Hindlimb muscle (tissue), 1 donor: ENCODE measurements at regions not wholly inside any gene's neighbourhood (a gene's known extent, or its start where the extent isn't known, plus 50 kb on each side); places are given as distances from the start of the nearest gene placed in this dataset.
"Not testable (repeated sequence)": the region's sequence is repeated elsewhere in the genome, so short reads cannot be mapped to it uniquely, and the experiment has no call there.

Experiments used
- DNase-seq: peaks from one replicate; pipeline ENCODE4 v3.0.0-alpha.2; 2013

DNA sequence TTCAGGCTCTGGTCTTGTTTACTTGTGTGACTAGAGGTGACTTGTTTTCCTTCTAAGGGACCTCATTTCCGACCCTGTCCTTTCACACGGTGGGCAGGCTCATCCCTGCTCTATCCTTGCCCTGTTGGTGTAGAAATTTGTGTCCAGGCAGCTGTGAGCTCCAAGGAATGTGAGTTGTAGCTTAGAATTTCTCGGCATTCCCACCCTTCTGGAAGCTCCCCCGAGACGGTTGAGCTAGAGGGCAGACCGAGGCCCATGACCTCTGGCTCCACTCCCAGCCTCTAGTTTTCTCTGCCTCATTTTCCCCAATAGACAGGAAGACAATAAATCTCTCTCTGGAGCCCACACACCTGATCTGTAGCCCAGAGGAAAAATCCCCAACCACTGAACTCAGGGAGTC, 100.9 kb downstream of the NAV1 start:
- DNase-seq, result no peak

DNA sequence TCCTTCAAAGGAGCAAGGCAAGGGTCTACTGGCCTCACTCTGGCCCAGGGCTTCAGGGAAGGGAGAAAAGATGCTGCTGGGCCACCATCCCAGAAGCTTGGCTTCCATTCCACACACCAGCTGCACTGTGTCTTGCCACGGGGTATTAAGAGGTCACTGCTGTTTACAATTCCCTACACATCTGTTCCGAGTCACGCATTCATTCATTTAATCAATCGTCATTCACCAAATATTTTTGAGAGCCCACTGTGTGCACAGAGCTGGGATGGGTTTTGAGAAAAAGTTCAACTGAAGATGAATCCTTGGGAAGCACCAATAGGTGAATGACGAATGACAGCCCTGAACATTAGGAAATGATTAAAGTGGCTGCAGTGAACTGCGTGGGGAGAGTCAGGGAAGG, 101.7 kb downstream of the NAV1 start:
- DNase-seq, result peak; percentile 55

DNA sequence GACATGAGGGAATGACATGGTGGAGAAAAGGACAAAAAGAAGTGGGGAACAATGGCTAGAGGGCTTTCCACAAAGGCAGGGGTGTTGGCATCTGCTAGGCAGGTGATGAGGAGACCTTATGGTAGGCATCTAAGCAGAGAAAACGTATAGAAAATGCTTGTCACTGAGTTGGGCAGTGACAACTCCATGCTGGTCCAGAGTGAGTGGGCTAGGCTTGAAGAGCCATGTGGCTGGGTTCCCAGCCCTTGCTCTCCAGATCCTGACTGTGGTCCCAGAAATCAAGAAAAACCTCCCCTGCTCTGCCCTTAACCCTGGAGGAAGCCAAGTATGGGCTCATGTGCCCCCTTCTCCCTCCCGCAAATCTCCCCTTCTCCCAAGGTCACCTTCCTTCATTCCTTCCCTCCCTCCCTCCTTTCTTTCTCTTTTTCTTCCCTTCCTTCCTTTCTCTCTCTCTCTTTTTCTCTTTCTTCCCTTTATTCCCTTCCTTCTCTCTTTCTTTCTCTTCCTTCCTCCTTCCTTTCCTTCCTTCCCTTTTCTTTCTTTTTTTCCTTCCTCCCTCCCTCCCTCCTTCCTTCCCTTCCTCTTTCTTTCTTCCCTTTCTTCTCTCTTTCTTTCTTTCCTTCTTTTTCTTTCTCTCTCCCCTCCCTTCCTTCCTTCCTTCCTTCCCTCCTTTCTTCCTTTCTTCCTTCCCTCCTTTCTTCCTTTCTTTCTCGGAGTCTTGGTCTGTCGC, 102.8 kb downstream of the NAV1 start:
- DNase-seq, result no peak

DNA sequence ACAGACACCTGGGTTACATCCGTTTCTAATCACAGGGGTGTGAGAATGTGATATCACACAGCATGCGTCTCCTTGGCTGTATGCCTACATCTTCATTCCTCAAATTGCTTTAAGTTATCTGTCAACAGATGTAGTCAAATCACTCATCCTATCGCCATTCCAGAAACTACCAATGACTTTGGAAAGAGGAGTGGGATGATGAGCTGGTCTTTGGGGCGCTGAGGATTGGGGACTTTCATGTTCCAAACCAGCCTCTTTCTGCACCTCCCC, 104.8 kb downstream of the NAV1 start:
- DNase-seq, result no peak

DNA sequence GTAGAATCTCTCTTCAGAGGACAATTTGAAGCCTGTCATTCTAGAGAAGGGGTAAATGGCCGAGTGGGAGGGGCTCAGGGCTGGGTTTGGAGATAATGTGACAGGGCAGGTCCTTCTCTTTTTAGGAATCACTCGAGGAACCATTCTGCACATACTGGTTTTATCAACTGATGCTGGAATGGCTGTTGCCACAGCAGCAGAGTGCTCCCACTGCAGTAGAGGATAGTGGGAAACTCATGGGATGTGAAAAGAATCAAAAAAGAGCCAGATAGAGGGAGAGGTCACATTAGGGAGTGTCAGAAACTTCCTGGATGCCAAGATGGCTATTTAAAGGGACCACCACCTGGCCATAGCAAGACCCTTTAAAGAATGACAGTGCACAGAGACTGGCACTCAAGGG, 105.3 kb downstream of the NAV1 start:
- DNase-seq, result no peak

DNA sequence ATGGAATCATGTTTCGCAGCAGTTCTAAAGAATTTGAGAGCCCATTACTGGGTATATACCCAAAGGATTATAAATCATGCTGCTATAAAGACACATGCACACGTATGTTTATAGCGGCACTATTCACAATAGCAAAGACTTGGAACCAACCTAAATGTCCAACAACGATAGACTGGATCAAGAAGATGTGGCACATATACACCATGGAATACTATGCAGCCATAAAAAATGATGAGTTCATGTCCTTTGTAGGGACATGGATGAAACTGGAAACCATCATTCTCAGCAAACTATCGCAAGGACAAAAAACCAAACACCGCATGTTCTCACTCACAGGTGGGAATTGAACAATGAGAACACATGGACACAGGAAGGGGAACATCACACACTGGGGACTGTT, 106.1 kb downstream of the NAV1 start:
- DNase-seq, result not testable (repeated sequence)

DNA sequence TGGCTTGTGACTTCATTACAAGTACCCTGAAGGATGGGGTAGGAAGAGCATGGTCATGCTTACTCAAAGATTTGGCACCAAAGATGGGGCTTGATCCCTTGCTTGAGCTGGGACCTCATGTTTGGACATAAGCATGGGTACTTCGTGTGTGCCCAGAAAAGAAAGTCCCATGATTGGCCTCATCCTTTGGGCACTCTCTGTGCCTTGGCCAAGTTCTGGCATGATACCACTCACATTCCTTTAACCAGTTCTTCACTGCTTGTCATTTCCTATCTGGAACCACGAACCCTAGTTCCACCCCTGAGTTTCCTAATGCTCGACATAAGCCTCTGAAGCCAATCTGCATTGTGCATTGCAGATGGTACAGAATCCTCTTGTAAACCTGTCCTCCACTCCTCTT, 107.0 kb downstream of the NAV1 start:
- DNase-seq, result no peak

DNA sequence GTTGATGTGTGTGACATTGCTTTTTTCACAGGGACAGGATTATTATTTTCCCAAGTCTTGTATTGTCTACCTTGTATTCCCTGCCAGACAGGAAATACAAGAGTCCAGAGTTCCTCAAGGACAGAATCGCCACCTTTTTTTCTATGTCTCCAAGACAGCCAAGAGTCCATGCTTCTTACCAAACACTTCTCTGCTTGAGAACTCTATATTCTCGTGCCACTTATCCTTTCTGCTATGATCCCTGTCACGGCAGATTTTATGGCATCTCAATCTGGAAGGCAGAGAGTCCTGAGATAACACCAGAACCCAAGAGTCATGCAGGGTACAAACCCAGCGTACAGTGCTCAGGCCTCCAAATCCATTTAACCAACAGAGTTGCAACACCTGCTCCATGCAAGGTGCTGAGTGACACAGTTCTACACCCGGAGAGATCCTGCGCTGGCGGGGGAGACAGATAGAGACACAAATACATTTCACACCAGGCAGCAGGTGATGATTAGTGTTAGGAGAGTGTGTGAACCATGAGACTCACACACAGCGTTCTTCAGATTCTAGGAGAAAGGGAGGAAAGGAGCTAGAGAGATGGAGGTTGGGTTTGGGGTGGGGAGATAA, 107.6 kb downstream of the NAV1 start:
- no peak for DNase-seq

DNA sequence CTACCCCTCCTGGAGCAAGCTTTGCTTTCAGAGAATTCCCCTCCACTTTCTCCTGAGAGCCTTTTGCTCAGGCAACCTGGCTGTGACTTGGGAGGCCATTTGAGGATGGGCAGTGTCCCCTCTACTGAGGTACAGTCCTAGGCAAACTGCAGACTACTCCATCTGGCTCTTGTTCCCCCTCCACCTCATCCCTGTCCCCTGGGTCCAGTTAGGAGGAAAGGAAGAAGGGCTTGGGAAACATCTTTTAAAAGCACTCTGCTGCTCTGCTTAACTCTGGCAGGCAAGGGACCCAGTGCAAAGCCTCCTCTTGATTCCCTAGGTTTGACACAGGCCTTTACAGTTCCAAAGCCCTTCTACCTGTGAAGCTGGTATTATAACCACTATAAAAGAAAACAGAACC, 108.2 kb downstream of the NAV1 start:
- no peak for DNase-seq

DNA sequence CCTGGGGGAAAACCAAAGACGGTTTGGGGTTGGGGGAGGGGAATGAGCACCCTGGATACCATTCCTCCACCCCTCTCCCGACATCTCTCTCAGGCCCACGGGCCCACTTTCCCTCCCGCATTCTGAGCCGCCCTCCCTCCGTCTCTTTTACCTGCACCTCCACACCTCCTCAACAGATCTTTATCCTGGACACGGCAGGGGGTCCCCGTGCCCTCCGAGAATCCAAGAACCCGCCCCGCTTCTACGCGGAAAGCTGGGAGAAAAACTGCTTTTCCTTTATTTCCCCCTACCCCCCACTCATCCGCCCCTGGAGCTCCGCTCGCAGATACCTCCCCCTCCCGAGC, 108.8 kb downstream of the NAV1 start:
- no peak for DNase-seq

DNA sequence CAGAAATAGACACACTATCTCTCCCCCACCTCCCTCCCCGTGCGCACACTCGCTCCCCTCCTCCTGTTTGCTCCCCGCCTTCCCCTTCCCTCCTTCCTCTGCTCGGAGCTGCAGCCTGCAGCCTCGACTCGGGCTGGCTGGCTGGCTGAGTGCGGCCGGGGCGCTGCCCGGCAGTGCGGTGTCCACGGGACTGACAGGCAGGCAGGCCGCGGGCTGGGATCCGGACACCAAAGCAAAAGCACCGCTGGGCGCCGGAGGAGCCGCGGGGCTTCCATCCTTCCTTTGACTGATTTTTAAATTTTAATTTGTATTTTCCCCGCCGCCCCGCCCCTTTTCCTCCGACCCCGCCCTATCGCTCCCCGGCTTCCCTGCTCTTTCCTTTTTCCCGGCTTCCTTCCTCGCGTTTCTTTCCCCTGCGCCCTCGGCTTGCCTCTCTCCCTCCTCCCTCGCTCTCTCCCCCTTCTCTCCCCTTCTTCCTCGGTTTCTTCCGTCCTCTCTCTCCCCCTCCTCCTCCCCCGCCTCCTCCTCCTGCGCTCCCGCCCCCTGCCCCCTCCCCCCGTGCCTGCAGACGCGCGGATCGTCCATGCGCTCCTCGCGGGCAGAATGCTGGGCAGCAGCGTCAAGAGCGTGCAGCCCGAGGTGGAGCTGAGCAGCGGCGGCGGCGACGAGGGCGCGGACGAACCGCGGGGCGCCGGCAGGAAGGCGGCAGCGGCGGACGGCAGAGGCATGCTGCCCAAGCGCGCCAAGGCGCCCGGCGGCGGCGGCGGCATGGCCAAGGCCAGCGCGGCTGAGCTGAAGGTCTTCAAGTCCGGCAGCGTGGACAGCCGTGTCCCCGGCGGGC, 109.4 kb downstream of the NAV1 start:
- peak; percentile 56 for DNase-seq

DNA sequence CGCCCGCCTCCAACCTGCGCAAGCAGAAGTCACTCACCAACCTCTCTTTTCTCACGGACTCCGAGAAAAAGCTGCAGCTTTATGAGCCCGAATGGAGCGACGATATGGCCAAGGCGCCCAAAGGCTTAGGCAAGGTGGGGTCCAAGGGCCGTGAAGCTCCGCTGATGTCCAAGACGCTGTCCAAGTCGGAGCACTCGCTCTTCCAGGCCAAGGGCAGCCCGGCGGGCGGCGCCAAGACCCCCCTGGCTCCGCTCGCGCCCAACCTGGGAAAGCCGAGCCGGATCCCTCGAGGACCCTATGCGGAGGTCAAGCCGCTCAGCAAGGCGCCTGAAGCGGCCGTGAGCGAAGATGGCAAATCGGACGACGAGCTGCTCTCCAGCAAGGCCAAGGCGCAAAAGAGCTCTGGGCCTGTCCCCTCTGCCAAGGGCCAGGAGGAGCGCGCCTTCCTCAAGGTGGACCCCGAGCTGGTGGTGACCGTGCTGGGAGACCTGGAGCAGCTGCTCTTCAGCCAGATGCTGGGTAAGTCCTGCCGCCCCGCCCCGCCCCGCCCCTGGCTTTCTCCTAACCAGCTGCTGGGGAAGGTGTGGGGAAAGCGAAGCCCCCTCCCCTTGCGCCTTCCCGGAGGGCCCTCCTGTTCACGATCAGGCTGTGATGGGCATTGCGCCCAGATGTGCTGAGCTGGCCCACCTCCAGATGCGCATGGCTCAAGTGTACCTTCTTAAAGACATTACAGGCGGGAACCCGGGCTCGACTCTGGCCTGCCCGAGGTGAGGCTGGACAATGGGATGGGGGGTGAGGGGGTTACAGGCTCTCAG, 110.2 kb downstream of the NAV1 start:
- DNase-seq, result no peak

DNA sequence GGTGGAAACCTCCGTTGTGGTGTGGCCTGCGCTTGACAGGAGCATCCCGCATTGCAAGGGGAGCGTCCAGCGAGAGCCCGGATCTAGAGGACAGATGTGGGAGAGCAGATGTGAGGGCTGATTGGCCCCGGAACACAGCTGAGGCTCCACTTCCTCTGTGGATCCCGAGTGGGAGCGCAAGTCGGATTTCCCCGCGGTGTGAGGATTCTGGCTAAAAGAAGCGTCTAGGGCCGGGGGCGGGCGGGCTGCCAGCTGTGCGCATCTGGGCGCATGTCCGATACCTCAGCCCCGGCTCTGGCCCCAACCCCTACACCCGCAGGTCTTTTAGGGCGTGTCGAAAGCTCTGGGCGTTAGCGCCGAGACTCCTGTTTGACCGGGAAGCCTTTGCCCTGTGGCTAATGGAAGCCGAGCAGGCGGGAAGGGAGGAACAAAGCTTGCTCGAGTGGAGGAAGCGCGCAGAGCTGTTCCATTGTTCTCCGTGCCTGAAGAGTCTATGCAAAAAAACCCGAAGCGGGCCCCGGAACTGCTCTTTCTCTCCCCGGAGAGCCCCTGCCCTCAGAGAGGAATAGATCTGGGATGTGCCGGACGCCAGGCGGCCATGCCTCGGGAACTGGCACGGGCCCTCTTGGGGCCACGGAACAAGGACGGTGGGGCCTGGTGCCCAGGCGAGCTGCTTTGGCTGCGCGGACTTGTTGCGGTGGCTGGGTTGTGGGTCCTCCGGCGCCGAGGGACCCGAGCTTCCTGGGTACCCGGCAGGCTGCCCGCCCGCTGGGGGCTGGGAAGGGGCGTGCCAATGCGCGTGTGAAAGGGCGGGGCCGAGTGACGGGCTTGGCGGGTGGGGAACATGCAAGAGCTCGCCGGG, 111.1 kb downstream of the NAV1 start:
- peak; percentile 78 for DNase-seq

DNA sequence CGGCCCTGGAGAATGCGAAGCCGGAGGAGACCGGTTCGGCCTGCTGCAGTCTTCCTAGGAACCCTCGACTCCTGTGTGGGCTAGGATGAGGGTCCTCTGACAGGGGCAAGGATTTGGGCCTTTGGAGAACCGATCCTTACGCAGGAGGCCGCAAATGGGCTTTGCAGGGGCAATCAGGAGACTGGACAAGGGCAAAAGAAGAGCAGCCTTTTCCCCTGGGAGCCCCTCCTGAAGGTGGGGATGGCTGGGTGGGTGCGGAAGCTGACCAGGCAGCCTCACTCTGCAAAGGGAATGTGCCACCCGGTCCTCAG, 111.7 kb downstream of the NAV1 start:
- no peak for DNase-seq

DNA sequence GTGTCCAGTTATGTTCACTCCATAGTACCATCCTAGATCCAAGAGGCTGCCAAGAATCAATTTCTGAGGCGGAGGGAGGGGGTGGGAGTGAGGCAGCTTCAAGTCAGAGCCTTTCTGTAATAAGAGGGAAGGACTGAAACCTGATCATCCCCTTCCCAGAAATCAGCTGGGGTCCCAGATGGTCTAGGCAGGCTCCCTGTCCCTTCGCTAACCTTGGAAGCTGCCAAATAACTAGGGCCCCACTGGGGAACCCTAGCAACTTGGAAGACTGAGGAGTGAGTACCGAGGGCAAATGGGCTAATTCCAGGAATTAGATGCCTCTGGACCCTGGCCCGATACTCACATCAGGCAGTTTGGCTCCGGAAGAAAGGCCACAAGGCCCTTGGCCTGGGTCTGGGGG, 113.3 kb downstream of the NAV1 start:
- DNase-seq, result no peak

DNA sequence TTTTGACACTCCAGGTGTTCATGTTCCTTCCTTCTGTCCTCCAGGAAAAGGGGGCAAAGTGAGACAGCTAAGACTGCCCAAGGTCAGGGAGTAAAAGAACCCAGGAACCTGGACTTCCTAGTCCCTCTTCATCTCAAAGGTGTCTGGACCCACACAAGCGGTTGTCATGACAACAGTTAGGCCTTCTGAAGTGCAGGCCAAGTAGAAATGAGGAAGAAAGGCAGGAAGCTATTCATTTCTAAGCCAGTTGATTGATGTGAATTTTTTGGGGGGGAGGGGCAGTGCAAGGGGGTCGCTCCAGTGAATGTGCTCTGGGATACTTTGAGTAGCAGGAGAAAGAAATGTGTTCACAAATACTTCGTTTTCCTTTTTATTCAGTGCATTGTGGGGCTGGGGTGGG, 114.3 kb downstream of the NAV1 start:
- DNase-seq, result no peak

DNA sequence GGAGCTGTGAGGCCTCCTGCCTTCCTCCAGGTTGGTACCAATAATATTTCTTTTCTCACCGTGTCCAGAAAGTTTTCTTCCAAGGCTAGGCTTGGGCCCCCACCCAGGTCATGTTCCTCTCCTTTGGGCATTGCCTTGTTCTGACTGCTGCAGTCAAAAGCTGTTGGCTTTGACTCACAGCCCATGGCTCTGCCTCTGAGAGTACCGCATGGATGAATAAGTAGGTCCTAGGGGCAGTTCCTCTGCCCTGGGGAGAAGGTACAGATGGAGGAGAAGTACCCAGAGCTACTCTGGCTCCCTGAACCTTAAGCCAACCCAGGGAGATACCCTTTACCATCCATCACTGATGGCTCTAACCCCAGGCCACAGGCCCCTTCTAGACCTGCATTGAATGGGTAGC, 115.0 kb downstream of the NAV1 start:
- no peak for DNase-seq

DNA sequence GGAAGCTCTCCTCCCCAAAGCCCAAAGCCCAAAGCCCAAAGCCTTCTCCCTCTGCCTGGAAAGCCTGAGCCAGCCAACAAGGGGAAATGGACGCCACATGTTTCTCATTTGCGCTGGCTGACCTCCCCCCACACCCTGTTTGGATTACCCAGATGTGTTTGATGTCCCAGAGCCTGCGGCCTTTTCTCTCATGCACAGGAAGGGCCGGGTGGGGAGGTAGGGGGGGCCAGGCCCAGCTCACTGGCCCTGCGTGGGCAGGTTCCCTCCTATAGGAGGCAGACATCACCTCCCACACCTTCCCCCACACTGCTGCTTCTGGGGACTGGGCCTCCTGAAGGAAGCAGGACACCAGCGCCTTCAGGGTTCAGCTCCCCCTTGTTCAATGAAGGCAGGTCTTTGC, 116.3 kb downstream of the NAV1 start:
- DNase-seq, result peak; percentile 85

DNA sequence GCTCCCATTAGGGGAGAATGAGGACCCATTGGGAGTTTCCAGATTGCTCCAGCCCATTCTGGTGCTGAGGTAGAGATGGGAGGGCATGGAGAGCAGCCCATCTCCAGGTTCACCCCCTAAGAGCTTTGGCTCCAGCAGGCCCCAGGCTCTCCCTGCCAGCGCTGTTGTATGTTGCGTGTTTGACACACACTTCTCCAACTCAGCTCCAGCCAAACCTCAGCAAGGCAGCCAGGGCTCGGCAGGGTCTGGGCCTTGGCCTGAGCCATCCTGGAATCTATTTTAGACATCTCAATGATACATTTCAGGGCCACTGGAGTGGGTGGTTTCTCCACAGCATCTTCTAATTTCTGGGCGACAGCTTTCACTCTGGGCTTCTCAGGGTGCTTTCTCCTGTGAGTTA, 117.0 kb downstream of the NAV1 start:
- DNase-seq, result no peak

DNA sequence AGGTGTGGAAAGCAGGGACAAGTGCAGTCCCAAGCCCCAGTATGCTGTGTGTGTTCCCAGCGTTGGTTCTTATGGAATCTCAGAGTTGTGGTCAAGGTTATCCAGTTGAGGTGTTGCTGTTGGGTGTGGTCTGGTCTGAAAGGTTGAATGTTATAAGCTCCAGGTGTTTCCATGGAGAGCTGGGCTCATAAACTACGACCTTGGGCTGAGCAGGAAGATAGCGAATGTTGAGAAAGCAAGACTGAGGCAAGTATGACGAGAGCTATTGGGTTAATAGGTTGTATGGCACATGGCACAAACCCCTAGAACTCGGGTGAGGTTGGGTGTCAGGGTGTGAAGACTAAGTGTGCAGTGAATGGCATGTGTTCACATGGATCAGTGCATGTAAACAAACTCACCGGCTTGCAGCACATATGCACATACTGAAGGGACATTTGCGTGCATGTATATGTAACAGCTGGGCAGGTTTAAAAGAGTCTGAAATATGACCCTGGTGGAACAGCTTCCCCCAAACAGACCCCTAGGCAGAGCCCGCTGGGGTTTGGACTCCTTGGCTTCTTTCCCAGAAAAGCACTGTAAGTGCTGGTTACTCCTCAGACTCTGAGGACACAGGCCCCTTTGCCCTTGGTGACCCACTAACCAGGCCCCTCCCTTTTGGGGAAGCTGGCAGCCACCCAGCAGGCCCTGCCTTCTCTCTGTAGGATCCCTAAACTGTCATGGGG, 117.5 kb downstream of the NAV1 start:
- DNase-seq, result no peak

DNA sequence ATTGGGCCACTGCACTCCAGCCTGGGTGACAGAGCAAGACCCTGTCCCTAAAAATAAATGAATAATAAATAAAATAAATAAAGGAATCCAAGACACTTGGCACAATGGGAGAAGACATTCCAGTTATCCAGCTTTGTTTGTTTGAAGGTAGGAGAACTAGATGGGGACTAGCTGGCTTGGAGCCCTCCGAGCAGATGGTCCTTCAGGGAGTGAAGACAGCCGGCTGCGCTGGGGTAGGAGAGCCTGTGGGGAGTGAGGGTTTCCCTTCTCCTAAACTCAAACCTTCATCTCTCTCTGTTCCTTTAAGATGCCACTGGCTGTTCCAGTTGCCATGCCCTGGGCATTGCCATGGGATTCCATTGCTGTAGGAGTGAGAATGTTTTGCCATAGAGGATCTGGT, 120.6 kb downstream of the NAV1 start:
- DNase-seq, result no peak
